ENCODE measurements at regions not wholly inside any gene's neighbourhood (a gene's known extent, or its start where the extent isn't known, plus 50 kb on each side); places are given as distances from the start of the nearest gene placed in this dataset.

DNA sequence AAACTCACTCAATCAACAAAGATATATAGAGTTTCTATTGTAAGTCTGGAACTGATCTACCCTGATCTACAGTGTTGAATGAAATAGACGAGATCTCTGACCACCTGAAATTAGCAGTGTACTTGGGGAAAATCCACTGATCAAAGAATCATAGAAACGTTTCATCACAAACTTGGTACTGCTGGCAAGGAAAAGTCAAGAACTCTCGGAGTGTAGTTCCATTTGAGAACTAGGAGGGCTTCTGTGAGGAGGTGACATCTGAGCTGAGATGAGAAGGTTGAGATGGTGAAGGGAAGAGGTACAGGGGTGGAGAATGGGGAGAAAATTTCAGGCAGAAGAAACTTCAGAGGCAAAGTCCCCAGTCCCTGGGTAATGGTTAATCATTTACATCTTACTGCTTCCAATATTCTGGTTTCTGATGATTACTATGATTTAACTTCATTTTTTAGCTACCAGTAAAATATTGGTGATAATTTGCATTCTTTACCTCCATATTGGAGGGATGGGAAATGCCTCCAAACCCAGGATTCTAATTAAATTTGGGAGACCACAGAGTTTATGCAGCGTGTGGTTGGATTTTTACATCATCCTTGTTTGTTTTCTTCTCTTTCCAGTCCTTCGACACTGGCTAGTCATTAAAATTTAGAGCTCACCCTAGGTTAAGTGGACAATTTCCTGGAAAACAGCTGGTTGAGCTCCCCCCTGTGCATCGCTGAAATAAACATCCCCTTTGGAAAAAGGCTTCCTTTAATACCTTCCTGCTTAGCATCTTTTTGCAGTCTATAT lies 191.9 kb downstream of the BCAS1 start:
- Histone ChIP-seq H2BK120ac (ENCODE audit: low read depth, low read length, poor library complexity, severe bottlenecking) (no peak overlapping the region), H4K20me1 (ENCODE audit: control insufficient read depth, insufficient read depth, insufficient read length) (no peaks in the 10 kb centered on the region), H4K91ac (ENCODE audit: insufficient read length, low read depth, low read length) (no peak overlapping the region), H2BK20ac (ENCODE audit: low read depth, low read length, poor library complexity, severe bottlenecking) (no peak overlapping the region), H3K18ac (ENCODE audit: insufficient read length, low read depth, low read length) (no peak overlapping the region), H4K5ac (ENCODE audit: insufficient read length, low read depth, low read length) (no peak overlapping the region), H3K56ac (ENCODE audit: insufficient read length, low read depth, low read length) (no peak overlapping the region), H3K79me2 (ENCODE audit: insufficient read depth, low read length) (no peaks in the 10 kb centered on the region), H4K8ac (replicated peaks; ENCODE audit: insufficient read length, low read depth, low read length) (no peak overlapping the region), H3K14ac (ENCODE audit: insufficient read depth, low read length) (no peak overlapping the region), H2BK15ac (ENCODE audit: low read depth, low read length) (no peak overlapping the region), H3K4me2 (ENCODE audit: insufficient read depth, insufficient read length, low read length) (no peak overlapping the region), H3K23me2 (ENCODE audit: insufficient read length, low read depth, low read length, poor library complexity, severe bottlenecking) (peaks cover 3% of the 10 kb centered on the region), H2BK12ac (ENCODE audit: insufficient read length, low read depth, low read length) (no peak overlapping the region), H3K4ac (ENCODE audit: low read depth, low read length) (no peak overlapping the region), H3T11ph (ENCODE audit: low read length) (no peak overlapping the region), H2AFZ (ENCODE audit: low read length) (no peak overlapping the region), H3K9ac (ENCODE audit: extremely low read depth, insufficient read length, low read length) (no peak overlapping the region), H3K27me3 (ENCODE audit: insufficient read depth, low read length) (no peaks in the 10 kb centered on the region), H2AK5ac (ENCODE audit: insufficient read length, low read length) (no peak overlapping the region), H3K4me1 (ENCODE audit: insufficient read depth, low read length) (no peaks in the 10 kb centered on the region; the same call in 1 of the 2 replicates), H3K23ac (ENCODE audit: insufficient read length, low read depth, low read length) (no peak overlapping the region), H2BK5ac (ENCODE audit: insufficient read length, low read length) (no peak overlapping the region), H3K79me1 (ENCODE audit: insufficient read depth, low read depth, low read length, poor library complexity, severe bottlenecking) (no peaks in the 10 kb centered on the region), H3K9me3 (ENCODE audit: control insufficient read depth, low read depth, low read length) (no peaks in the 10 kb centered on the region), H3K27ac (ENCODE audit: insufficient read length, low read depth, low read length) (no peak overlapping the region)
- Mint-ChIP-seq H3K4me1 (peaks cover 29 to 31% of the 10 kb centered on the region in 2 experiments), H3K9me3 (no peaks in the 10 kb centered on the region), H3K27me3 (ENCODE audit: low read depth) (peaks cover 5% of the 10 kb centered on the region; the same call in 1 of the 2 replicates), H3K36me3 (ENCODE audit: insufficient read depth in 1 of 3, low read depth in 3 of 3) (no peaks in the 10 kb centered on the region; a peak in 1 of 7 replicates), H3K27ac (0 out of 7 replicates have a peak overlapping the region, but pooled peaks of 1 of the 3 experiments have one; percentile 42), H3K4me3 (no peak overlapping the region)
- TF ChIP-seq, protein P1, sequence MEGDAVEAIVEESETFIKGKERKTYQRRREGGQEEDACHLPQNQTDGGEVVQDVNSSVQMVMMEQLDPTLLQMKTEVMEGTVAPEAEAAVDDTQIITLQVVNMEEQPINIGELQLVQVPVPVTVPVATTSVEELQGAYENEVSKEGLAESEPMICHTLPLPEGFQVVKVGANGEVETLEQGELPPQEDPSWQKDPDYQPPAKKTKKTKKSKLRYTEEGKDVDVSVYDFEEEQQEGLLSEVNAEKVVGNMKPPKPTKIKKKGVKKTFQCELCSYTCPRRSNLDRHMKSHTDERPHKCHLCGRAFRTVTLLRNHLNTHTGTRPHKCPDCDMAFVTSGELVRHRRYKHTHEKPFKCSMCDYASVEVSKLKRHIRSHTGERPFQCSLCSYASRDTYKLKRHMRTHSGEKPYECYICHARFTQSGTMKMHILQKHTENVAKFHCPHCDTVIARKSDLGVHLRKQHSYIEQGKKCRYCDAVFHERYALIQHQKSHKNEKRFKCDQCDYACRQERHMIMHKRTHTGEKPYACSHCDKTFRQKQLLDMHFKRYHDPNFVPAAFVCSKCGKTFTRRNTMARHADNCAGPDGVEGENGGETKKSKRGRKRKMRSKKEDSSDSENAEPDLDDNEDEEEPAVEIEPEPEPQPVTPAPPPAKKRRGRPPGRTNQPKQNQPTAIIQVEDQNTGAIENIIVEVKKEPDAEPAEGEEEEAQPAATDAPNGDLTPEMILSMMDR (conservative IDR thresholded peaks at IDR 0.05) = no peak
- WGBS (ENCODE audit: extremely low coverage, insufficient read length, low lambda C conversion rate) = no CpG with 5 or more reads among the region's 6 CpGs
- DNase-seq = no peak
